Body of pancreas (tissue), 4 donors: ENCODE measurements at regions not wholly inside any gene's neighbourhood (a gene's known extent, or its start where the extent isn't known, plus 50 kb on each side); places are given as distances from the start of the nearest gene placed in this dataset.

Experiments
- CTCF ChIP-seq, 7 experiments: fragments of 450-650 bp in 4 of 7; fragments of 200-600 bp in 3 of 7; sonication (generic) in 3 of 7; IDR thresholded peaks; one replicate each; pipeline ENCODE4 v1.5.1; 2016 to 2019; ENCODE audit warnings: antibody characterized with exemption in 7 of 7
- POLR2A ChIP-seq, 3 donors: fragments of 450-650 bp; IDR thresholded peaks; one replicate each; pipeline ENCODE4 v1.6.1; 2016; ENCODE audit warnings: antibody characterized with exemption in 3 of 3, mild to moderate bottlenecking in 2 of 3

GRCh38 chr14:53519137-53519536 lies 366.0 kb upstream of the DDHD1 start:
- TF ChIP-seq POLR2A (IDR thresholded peaks at IDR 0.05) = no peak
- no peak for TF ChIP-seq CTCF (IDR thresholded peaks at IDR 0.05)
